ENCODE measurements at regions not wholly inside any gene's neighbourhood (a gene's known extent, or its start where the extent isn't known, plus 50 kb on each side); places are given as distances from the start of the nearest gene placed in this dataset.

DNA sequence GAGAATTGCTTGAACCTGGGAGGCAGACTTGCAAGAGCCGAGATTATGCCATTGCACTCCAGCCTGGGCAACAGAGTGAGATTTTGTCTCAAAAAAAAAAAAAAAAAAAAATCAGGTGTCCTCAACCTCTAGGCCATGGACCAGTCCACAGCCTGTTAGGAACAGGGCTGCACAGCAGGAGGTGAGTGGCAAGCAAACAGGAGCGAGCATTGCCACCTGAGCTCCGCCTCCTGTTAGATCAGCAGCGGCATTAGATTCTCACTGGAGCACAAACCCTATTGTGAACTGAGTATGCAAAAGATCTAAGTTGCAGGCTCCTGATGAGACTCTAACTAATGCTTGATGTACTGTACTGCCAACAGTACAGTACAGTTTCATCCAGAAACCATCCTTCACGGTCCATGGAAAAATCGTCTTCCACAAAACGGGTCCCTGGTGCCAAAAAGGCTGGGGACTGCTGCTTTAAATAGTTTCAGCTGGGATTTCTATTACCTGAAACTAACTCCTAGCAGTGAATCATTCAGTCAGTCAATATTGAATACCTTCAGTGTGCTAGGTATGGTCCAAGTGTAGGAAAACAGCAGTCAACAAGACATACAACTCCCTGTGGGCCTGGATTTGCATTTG, 56.3 kb upstream of the DHX40 start:
- no peak for DNase-seq
- Histone ChIP-seq H3K9me3 (ENCODE audit: control insufficient read depth, low read depth, low read length) (no peaks in the 10 kb centered on the region), H3K36me3 (ENCODE audit: control insufficient read depth, insufficient read depth, low read length) (no peaks in the 10 kb centered on the region), H3K4me1 (ENCODE audit: control insufficient read depth, insufficient read depth, low read length) (peaks cover 4% of the 10 kb centered on the region), H3K4me3 (ENCODE audit: low read length) (no peak overlapping the region), H3K27ac (ENCODE audit: low read length) (no peak overlapping the region), H3K27me3 (ENCODE audit: control insufficient read depth, insufficient read depth, low read length) (no peaks in the 10 kb centered on the region)
- WGBS (ENCODE audit: insufficient coverage, low lambda C conversion rate), result no CpG with 5 or more reads among the region's 7 CpGs

DNA sequence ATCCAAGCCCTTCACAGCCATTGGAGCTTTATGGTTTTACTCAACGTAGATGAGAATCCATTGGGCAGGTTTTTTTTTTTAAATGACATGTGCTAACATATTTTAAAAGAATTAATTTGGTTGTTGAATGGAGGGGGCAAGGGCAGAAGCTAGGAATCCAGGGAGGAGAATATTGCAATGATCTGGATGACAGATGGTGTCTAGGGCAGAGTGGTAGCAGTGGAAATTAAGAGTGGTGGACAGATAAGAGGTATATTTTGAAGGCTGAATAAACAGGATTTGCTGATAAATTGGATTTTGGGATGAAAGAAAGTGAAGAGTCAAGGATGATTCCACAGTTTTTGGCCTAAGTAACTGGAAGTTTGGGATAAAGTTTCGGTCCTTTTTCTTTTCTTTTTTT, 54.8 kb upstream of the DHX40 start:
- H3K9me3 ChIP-seq (ENCODE audit: control insufficient read depth, low read depth, low read length), result no peaks in the 10 kb centered on the region
- no peaks in the 10 kb centered on the region for H3K27me3 ChIP-seq (ENCODE audit: control insufficient read depth, insufficient read depth, low read length)
- DNase-seq, result no peak
- H3K4me1 ChIP-seq (ENCODE audit: control insufficient read depth, insufficient read depth, low read length), result peaks cover 11% of the 10 kb centered on the region
- H3K27ac ChIP-seq (ENCODE audit: low read length), result no peak overlapping the region
- H3K36me3 ChIP-seq (ENCODE audit: control insufficient read depth, insufficient read depth, low read length), result no peaks in the 10 kb centered on the region
- H3K4me3 ChIP-seq (ENCODE audit: low read length), result no peak overlapping the region
- 91% methylated on average over 1 of the region's 2 CpGs for WGBS (ENCODE audit: insufficient coverage, low lambda C conversion rate)

DNA sequence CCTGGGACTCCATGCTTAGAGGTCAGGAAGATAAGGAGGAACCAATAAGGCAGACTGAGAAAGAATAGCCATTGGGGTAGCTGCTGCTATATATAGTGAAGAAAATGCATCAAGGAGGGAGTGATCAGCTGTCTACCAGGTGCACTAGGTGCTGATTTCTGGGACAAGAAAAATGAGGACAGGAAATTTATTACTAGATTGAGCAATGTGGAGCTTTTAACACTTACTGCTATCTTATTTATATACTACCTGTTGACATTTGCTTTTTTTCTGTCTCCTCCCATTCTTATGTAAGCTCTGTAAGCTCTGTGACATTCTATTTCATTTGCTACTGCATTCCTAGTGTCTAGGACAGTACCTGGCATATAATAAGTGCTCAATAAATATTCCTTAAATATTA, 53.7 kb upstream of the DHX40 start:
- Histone ChIP-seq H3K27ac (ENCODE audit: low read length) (no peak overlapping the region), H3K9me3 (ENCODE audit: control insufficient read depth, low read depth, low read length) (no peaks in the 10 kb centered on the region), H3K4me1 (ENCODE audit: control insufficient read depth, insufficient read depth, low read length) (peaks cover 11% of the 10 kb centered on the region), H3K4me3 (ENCODE audit: low read length) (no peak overlapping the region), H3K36me3 (ENCODE audit: control insufficient read depth, insufficient read depth, low read length) (no peaks in the 10 kb centered on the region), H3K27me3 (ENCODE audit: control insufficient read depth, insufficient read depth, low read length) (no peaks in the 10 kb centered on the region)
- DNase-seq, result peak; percentile 15 to 46

DNA sequence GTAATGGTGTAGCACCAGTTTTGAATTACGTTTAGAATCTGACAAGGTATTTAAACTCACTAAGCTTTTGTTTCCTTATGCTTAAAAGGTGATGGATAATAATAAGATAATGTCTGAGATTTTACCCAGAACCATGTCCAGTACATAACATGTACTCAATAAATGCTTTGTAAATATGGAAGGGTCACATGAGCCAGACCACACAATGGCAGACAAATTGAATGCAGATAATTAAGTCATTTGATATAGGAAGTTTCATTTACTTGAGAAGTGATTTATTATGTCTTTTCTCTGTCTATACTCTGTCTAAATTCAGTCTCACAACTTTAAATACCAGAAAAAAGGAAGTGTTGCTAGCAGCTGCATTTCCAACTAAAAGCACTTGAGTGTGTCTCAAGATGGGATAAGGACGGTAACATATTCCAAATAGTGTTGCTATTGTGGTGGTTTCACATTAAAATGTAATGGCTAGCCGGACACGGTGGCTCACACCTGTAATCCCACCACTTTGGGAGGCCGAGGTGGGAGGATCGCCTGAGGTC, 52.5 kb upstream of the DHX40 start:
- Histone ChIP-seq H3K27me3 (ENCODE audit: control insufficient read depth, insufficient read depth, low read length) (no peaks in the 10 kb centered on the region), H3K4me3 (ENCODE audit: low read length) (no peak overlapping the region), H3K9me3 (ENCODE audit: control insufficient read depth, low read depth, low read length) (no peaks in the 10 kb centered on the region), H3K27ac (ENCODE audit: low read length) (no peak overlapping the region), H3K36me3 (ENCODE audit: control insufficient read depth, insufficient read depth, low read length) (no peaks in the 10 kb centered on the region), H3K4me1 (ENCODE audit: control insufficient read depth, insufficient read depth, low read length) (peaks cover 11% of the 10 kb centered on the region)
- no CpG with 5 or more reads among the region's 6 CpGs for WGBS (ENCODE audit: insufficient coverage, low lambda C conversion rate)
- no peak for DNase-seq

DNA sequence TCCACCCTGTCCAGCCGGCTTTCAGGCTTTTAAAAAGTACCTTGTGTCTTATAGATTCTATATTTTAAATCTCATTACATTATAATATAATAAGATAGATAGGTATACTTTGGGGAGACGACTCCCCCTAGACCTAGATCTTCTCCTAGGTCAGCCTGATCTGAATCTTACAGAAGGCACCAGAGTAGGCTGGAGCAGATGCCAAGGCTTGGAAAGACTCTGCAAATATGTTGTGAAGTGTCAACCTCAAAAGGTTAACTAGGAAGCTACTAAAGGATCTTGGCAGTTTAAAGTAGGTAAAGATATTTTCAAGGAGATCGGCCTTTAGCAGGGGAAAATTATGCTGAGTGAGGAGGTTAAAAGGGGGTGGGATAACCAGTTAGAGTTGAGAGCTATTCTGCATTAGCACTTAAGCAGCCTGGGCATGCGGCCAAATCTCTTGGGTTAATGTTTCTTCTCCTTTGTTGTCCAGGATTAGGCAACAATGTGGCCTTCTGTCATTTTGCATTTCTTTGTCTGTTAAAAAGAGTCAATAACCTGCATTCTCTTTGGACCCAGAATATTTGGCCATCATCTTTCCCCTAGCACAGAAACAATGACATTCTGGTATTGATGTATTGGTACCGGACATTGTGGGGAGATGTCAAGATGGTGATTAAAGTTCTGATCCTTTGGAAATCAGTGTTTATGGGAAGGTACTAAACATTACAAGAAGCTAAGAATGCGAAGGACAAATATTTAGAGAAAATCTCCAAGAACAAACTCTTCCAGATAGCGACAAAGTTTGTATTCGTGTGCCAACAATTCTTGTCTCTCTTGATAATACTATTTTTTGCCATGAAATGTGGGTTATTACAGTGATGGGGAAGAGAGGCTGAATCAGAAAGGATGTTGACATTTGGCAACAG, 51.2 kb upstream of the DHX40 start:
- DNase-seq, result peak; percentile 78 to 89
- WGBS (ENCODE audit: insufficient coverage, low lambda C conversion rate), result 47% methylated on average over 4 of the region's 8 CpGs
- no peak overlapping the region for H3K4me3 ChIP-seq (ENCODE audit: low read length)

More for the DNA sequence above, 51.2 kb upstream of the DHX40 start:
- Histone ChIP-seq H3K36me3 (ENCODE audit: control insufficient read depth, insufficient read depth, low read length) (no peaks in the 10 kb centered on the region), H3K9me3 (ENCODE audit: control insufficient read depth, low read depth, low read length) (no peaks in the 10 kb centered on the region), H3K27me3 (ENCODE audit: control insufficient read depth, insufficient read depth, low read length) (no peaks in the 10 kb centered on the region), H3K27ac (ENCODE audit: low read length) (peak overlapping the region; percentile 26), H3K4me1 (ENCODE audit: control insufficient read depth, insufficient read depth, low read length) (peaks cover 11% of the 10 kb centered on the region)

Data from large intestine (tissue), 3 donors.